Neuronal stem cell (in vitro differentiated cells): ENCODE measurements at regions not wholly inside any gene's neighbourhood (a gene's known extent, or its start where the extent isn't known, plus 50 kb on each side); places are given as distances from the start of the nearest gene placed in this dataset.

ENCODE experiments used
- DNase-seq: peaks from one replicate; pipeline ENCODE4 v3.0.0-alpha.2; 2013; ENCODE audit warnings: low spot score
- H2AFZ ChIP-seq: one replicate; pipeline ENCODE4 v1.6.1; 2013; ENCODE audit warnings: mild to moderate bottlenecking, low read length, inconsistent platforms
- H2AK5ac ChIP-seq: 2 replicates; pipeline ENCODE4 v1.6.1; 2013; ENCODE audit warnings: low read depth, mild to moderate bottlenecking, inconsistent platforms, low read length, moderate library complexity, mixed read lengths
- H2BK120ac ChIP-seq: 2 replicates; pipeline ENCODE4 v1.6.1; 2013; ENCODE audit warnings: low read depth, mild to moderate bottlenecking, inconsistent platforms, low read length, moderate library complexity, mixed read lengths
- H2BK12ac ChIP-seq: one replicate; pipeline ENCODE4 v1.6.1; 2013; ENCODE audit warnings: low read length, inconsistent platforms
- H2BK15ac ChIP-seq: 2 replicates; pipeline ENCODE4 v1.6.1; 2013; ENCODE audit warnings: mild to moderate bottlenecking, low read length, inconsistent platforms, mixed read lengths
- H2BK5ac ChIP-seq: one replicate; pipeline ENCODE4 v1.6.1; 2013; ENCODE audit warnings: inconsistent platforms, mild to moderate bottlenecking, low read length, moderate library complexity
- H3K14ac ChIP-seq: one replicate; pipeline ENCODE4 v1.6.1; 2013; ENCODE audit warnings: low read length, inconsistent platforms
- H3K18ac ChIP-seq: 2 replicates; pipeline ENCODE4 v1.6.1; 2013; ENCODE audit warnings: low read length, inconsistent platforms
- H3K23ac ChIP-seq: 2 replicates; pipeline ENCODE4 v1.6.1; 2013; ENCODE audit warnings: low read depth, mild to moderate bottlenecking, mixed read lengths, low read length, inconsistent platforms; ENCODE audit not compliant: poor library complexity
- H3K27ac ChIP-seq: replicated peaks from 3 replicates; pipeline ENCODE4 v1.5.1; 2013; ENCODE audit warnings: low read length, inconsistent platforms
- H3K27me3 ChIP-seq, 3 experiments: 2 replicates each; pipeline ENCODE4 v1.6.1; 2013; ENCODE audit warnings: low read length in 3 of 3, mild to moderate bottlenecking in 2 of 3, inconsistent platforms in 1 of 3, low read depth in 1 of 3, mixed read lengths in 1 of 3, moderate library complexity in 1 of 3; ENCODE audit not compliant: control insufficient read depth in 3 of 3, insufficient read depth in 3 of 3
- H3K36me3 ChIP-seq, 2 donors: replicated peaks in 1 of 2; 2 replicates each; pipeline ENCODE4 v1.6.1; 2013; ENCODE audit warnings: low read length in 2 of 2; ENCODE audit not compliant: control insufficient read depth in 2 of 2, insufficient read depth in 2 of 2
- H3K4ac ChIP-seq: 2 replicates; pipeline ENCODE4 v1.6.1; 2013; ENCODE audit warnings: inconsistent platforms, mild to moderate bottlenecking, low read length, moderate library complexity
- H3K4me1 ChIP-seq, 2 donors: 1 replicate in 1 of 2; 2 replicates in 1 of 2; pipeline ENCODE4 v1.6.1; 2013; ENCODE audit warnings: low read length in 2 of 2, low read depth in 1 of 2; ENCODE audit not compliant: control insufficient read depth in 2 of 2, insufficient read depth in 1 of 2
- H3K4me2 ChIP-seq: one replicate; pipeline ENCODE4 v1.6.1; 2013; ENCODE audit warnings: mild to moderate bottlenecking, low read length, inconsistent platforms; ENCODE audit not compliant: insufficient read depth, poor library complexity, severe bottlenecking
- H3K4me3 ChIP-seq, 2 donors: 2 replicates each; pipeline ENCODE4 v1.5.1; 2013; ENCODE audit warnings: low read length in 2 of 2, mild to moderate bottlenecking in 2 of 2, inconsistent platforms in 1 of 2, moderate library complexity in 1 of 2
- H3K79me1 ChIP-seq: one replicate; pipeline ENCODE4 v1.6.1; 2013; ENCODE audit warnings: low read depth, mild to moderate bottlenecking, inconsistent platforms, low read length, moderate library complexity
- H3K9ac ChIP-seq: one replicate; pipeline ENCODE4 v1.6.1; 2013; ENCODE audit warnings: mild to moderate bottlenecking, low read depth, low read length, inconsistent platforms; ENCODE audit not compliant: poor library complexity
- H3K9me3 ChIP-seq, 2 donors: replicated peaks in 1 of 2; 2 replicates each; pipeline versions ENCODE3 to v1.6.1; 2013; ENCODE audit warnings: low read length in 2 of 2, mild to moderate bottlenecking in 2 of 2, inconsistent platforms in 1 of 2, low read depth in 1 of 2, mixed read lengths in 1 of 2, moderate library complexity in 1 of 2; ENCODE audit not compliant: control insufficient read depth in 2 of 2, insufficient read depth in 1 of 2
- H4K8ac ChIP-seq: one replicate; pipeline ENCODE4 v1.6.1; 2013; ENCODE audit warnings: low read depth, mild to moderate bottlenecking, inconsistent platforms, low read length, moderate library complexity
- H4K91ac ChIP-seq: one replicate; pipeline ENCODE4 v1.6.1; 2013; ENCODE audit warnings: low read length, low read depth, mild to moderate bottlenecking, inconsistent platforms; ENCODE audit not compliant: poor library complexity
- WGBS, 2 donors: extraction: QIAGEN DNeasy Blood & Tissue Kit; methylation state at CpG; one replicate each; pipeline ENCODE4 v1.1.7; 2013; ENCODE audit warnings: missing lambda C conversion rate in 2 of 2, mixed read lengths in 1 of 2; ENCODE audit not compliant: insufficient read length in 2 of 2, insufficient replicate concordance in 1 of 2; ENCODE audit errors: extremely low coverage in 2 of 2; 5-methylcytosine and 5-hydroxymethylcytosine counted together

DNA sequence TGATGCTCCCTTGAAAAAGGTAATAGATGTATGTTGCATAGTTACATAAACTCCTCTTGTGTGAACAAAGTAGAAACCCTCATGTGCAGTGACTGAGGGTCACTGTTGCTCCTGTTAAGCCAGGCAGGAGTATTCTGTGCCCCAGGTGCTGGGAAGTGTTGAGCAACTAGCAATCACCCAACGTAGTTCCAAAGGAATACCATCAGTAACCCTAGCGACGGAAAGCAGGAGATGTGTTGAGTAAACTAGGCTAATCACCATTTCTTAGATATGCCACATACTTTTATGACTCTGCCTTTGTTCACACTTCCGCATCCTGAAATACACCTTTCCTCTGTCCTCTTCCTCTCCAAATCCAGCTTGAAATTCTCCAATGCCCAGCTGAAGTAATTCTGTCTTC, 50.9 kb upstream of the TAB3 start:
- no peak overlapping the region for H2BK15ac ChIP-seq
- H3K9ac ChIP-seq = no peak overlapping the region
- no peak overlapping the region for H2BK5ac ChIP-seq
- no peaks in the 10 kb centered on the region for H3K4me1 ChIP-seq
- H4K8ac ChIP-seq = no peak overlapping the region
- WGBS, 2 donors = no CpG with 5 or more reads among the region's 4 CpGs
- no peak overlapping the region for H2BK120ac ChIP-seq
- H3K9me3 ChIP-seq = no peaks in the 10 kb centered on the region
- DNase-seq = no peak
- no peak overlapping the region for H3K4me2 ChIP-seq
- no peak overlapping the region for H2AK5ac ChIP-seq
- no peak overlapping the region for H3K4ac ChIP-seq
- H3K14ac ChIP-seq = no peak overlapping the region
- H2AFZ ChIP-seq = no peak overlapping the region
- no peak overlapping the region for H3K27ac ChIP-seq
- H4K91ac ChIP-seq = no peak overlapping the region
- H3K4me3 ChIP-seq = no peak overlapping the region
- H2BK12ac ChIP-seq = no peak overlapping the region
- no peak overlapping the region for H3K18ac ChIP-seq
- no peaks in the 10 kb centered on the region for H3K36me3 ChIP-seq
- no peaks in the 10 kb centered on the region for H3K27me3 ChIP-seq
- no peaks in the 10 kb centered on the region for H3K79me1 ChIP-seq
- H3K23ac ChIP-seq = no peak overlapping the region
